ENCODE measurements at regions not wholly inside any gene's neighbourhood (a gene's known extent, or its start where the extent isn't known, plus 50 kb on each side); places are given as distances from the start of the nearest gene placed in this dataset.

DNA sequence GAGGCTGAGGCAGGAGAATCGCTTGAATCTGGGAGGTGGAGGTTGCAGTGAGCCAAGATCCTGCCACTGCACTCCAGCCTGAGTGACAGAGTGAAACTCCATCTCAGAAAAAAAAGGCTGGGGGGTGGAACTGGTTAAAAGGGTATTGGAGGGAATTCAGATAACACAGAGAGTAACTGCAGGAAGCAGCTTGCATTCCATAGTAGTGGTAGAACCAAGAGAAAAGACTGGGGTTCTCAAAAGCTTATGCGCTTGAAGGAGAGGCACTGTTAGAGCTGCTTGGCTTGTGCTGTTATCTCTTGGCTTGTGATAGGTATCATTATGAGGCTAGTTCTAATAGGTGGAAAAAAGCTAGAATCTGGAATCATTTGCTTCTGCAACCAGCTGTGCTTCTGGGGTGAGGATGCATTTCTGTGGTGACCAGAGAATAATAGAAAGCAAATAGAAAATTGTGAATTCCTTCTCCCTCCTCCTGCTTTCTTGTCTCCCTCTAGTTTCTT, 91.2 kb upstream of the ELOVL6 start:
- Histone ChIP-seq H3K36me3 (no peaks in the 10 kb centered on the region), H3K9me3 (no peaks in the 10 kb centered on the region), H3K4me1 (no peaks in the 10 kb centered on the region), H3K27ac (no peak overlapping the region), H3K27me3 (no peaks in the 10 kb centered on the region), H3K4me3 (no peak overlapping the region)
- no peak for DNase-seq (ENCODE audit: low spot score)
- TF ChIP-seq, protein P1, sequence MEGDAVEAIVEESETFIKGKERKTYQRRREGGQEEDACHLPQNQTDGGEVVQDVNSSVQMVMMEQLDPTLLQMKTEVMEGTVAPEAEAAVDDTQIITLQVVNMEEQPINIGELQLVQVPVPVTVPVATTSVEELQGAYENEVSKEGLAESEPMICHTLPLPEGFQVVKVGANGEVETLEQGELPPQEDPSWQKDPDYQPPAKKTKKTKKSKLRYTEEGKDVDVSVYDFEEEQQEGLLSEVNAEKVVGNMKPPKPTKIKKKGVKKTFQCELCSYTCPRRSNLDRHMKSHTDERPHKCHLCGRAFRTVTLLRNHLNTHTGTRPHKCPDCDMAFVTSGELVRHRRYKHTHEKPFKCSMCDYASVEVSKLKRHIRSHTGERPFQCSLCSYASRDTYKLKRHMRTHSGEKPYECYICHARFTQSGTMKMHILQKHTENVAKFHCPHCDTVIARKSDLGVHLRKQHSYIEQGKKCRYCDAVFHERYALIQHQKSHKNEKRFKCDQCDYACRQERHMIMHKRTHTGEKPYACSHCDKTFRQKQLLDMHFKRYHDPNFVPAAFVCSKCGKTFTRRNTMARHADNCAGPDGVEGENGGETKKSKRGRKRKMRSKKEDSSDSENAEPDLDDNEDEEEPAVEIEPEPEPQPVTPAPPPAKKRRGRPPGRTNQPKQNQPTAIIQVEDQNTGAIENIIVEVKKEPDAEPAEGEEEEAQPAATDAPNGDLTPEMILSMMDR (IDR thresholded peaks at IDR 0.05), result no peak

DNA sequence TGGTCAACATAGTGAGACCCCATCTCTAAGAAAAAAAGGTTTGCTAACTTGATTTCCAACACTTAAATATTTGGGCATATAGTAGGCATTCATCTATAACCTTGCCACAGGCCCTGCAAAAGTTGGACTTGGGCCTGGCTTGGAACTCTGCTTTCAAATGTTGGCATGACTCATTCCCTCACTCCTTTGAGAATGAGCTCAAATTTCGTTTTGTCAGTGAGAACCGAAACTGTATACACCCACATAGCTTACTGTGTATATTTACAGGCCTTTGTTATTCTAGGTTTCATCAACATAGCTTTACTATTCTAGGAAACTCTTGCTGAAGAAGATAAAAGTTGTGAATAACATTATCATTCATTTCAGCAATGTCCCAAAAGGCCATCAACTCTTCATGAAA, 88.7 kb upstream of the ELOVL6 start:
- Histone ChIP-seq H3K27ac (no peak overlapping the region), H3K4me1 (no peaks in the 10 kb centered on the region), H3K36me3 (no peaks in the 10 kb centered on the region), H3K4me3 (no peak overlapping the region), H3K27me3 (no peaks in the 10 kb centered on the region), H3K9me3 (no peaks in the 10 kb centered on the region)
- no peak for DNase-seq (ENCODE audit: low spot score)
- TF ChIP-seq, protein P1 (IDR thresholded peaks at IDR 0.05), result no peak

DNA sequence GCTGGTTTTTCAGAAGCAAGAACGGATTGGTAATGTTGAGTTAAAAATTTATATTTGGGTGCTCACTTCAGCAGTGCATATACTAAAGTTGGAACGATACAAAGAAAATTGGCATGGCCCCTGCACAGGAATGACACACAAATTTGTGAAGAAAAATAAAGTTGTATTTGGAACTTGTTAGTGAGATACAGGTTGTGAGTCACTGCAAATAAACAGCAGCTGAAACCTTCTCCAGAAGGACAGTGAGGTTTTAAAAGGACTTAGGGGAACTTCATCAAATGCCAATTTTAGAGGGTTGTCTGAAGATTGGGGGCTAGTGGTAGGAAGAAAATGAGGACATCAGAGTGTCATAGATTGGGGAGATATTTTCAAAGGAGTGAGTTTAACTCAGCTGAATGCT, 79.7 kb upstream of the ELOVL6 start:
- DNase-seq (ENCODE audit: low spot score), result no peak
- no peaks in the 10 kb centered on the region for H3K27me3 ChIP-seq
- H3K27ac ChIP-seq, result no peak overlapping the region
- TF ChIP-seq, protein P1 (IDR thresholded peaks at IDR 0.05), result no peak
- no peak overlapping the region for H3K4me3 ChIP-seq
- no peaks in the 10 kb centered on the region for H3K36me3 ChIP-seq
- H3K4me1 ChIP-seq, result no peaks in the 10 kb centered on the region
- H3K9me3 ChIP-seq, result no peaks in the 10 kb centered on the region

DNA sequence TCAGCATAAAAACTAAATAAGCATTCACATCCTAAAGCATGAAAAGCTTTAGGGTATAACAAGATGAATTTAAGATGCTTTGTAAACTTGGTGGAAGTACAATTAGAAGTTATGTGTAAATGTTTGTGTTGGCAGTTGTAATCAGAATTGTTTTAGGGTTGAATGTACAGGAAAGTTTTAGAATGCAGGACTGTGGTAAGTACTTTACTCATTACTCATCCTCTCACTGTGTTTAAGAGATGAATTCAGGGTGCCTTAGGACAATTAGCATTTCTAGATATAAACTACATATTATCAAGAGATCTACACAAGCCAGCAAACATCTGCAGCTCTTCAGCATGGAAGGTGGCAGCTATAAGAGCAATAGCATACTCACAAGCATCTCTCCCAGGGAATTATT, 77.5 kb upstream of the ELOVL6 start:
- TF ChIP-seq, protein P1 (IDR thresholded peaks at IDR 0.05), result no peak
- Histone ChIP-seq H3K4me3 (no peak overlapping the region), H3K36me3 (no peaks in the 10 kb centered on the region), H3K27ac (no peak overlapping the region), H3K4me1 (no peaks in the 10 kb centered on the region), H3K27me3 (no peaks in the 10 kb centered on the region), H3K9me3 (no peaks in the 10 kb centered on the region)
- no peak for DNase-seq (ENCODE audit: low spot score)

DNA sequence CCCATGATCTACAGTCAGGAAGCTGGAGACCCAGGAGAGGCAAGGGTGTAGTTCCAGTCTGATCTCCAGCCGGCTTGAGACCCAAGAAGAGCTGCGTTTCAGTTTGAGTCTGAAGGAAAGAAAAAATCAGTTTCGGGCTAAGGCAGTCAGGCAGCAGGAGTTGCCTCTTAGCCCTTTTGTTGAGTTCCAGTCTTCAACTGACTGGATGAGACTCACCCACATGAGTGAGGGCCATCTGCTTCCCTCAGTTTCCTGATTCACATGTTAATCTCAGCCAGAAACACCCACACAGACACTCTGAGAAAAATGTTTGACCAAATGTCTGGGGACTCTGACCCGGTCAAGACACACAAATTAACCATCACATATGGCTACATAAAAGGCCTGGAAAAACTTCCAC, 73.6 kb upstream of the ELOVL6 start:
- TF ChIP-seq, protein P1 (IDR thresholded peaks at IDR 0.05), result no peak
- no peaks in the 10 kb centered on the region for H3K27me3 ChIP-seq
- no peak overlapping the region for H3K4me3 ChIP-seq
- no peaks in the 10 kb centered on the region for H3K36me3 ChIP-seq
- H3K4me1 ChIP-seq, result no peaks in the 10 kb centered on the region
- H3K9me3 ChIP-seq, result no peaks in the 10 kb centered on the region
- no peak for DNase-seq (ENCODE audit: low spot score)
- no peak overlapping the region for H3K27ac ChIP-seq

DNA sequence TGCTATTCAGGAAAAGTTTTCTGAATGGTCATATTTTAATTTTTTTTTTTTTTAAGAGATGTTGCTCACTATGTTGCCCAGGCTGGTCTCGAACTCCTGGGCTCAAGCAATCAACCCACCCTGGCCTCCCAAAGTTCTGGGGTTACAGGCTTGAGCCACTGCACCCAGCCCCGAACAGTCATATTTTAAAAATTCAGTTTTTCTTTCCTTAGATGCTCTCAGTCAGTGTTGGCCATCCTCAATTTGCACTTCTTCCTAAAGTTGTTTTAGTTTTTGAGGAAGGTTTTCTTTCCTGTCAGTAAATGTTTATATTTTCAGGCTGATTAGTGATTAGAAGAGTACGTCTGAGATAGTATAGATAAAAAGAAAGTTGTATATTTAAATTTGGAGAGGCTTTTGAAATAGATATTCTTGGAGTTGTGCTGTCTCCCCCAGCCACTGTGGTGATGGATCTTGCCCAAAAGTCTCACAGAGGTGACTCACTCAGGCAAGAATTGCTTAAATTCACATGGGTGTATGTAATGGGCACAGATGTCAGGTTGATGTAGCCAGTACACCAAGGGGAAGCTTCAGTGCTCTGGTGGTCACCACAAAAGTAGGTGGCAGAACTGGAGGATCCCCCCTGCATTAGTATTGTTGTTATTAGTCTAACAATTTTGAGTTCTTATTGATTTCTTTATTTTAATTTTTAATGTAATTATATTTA, 72.2 kb upstream of the ELOVL6 start:
- Histone ChIP-seq H3K27ac (no peak overlapping the region), H3K9me3 (no peaks in the 10 kb centered on the region), H3K27me3 (no peaks in the 10 kb centered on the region), H3K4me3 (no peak overlapping the region), H3K4me1 (no peaks in the 10 kb centered on the region), H3K36me3 (no peaks in the 10 kb centered on the region)
- DNase-seq (ENCODE audit: low spot score), result no peak
- TF ChIP-seq, protein P1 (IDR thresholded peaks at IDR 0.05), result no peak
